NCI-H2107 treated with DMSO at 0.1 percent for 48 hours (cell line): ENCODE measurements at regions not wholly inside any gene's neighbourhood (a gene's known extent, or its start where the extent isn't known, plus 50 kb on each side); places are given as distances from the start of the nearest gene placed in this dataset.
"Not testable (repeated sequence)": the region's sequence is repeated elsewhere in the genome, so short reads cannot be mapped to it uniquely, and the experiment has no call there.

ENCODE experiments used
- DNase-seq: peaks from one replicate; lab custom pipeline; 2025; ENCODE audit not compliant: unreplicated experiment; lab: John Stamatoyannopoulos, UW

GRCh38 chrX:18010253-18010652, 149.2 kb upstream of the RAI2 start:
- DNase-seq, result no peak

GRCh38 chrX:18003876-18004275, 142.8 kb upstream of the RAI2 start:
- DNase-seq, result no peak

GRCh38 chrX:18002791-18003190, 141.7 kb upstream of the RAI2 start:
- no peak for DNase-seq

GRCh38 chrX:17994429-17994828, 133.3 kb upstream of the RAI2 start:
- no peak for DNase-seq

GRCh38 chrX:17993062-17993461, 132.0 kb upstream of the RAI2 start:
- DNase-seq, result no peak

- DNase-seq, result no peak
Measured at GRCh38 chrX:17990532-17990931, 129.4 kb upstream of the RAI2 start.

GRCh38 chrX:17987783-17988182, 126.7 kb upstream of the RAI2 start:
- peak; percentile 9 for DNase-seq

GRCh38 chrX:17986977-17987376, 125.9 kb upstream of the RAI2 start:
- DNase-seq, result no peak

- DNase-seq, result no peak
Measured at GRCh38 chrX:17986440-17986839, 125.3 kb upstream of the RAI2 start.

- peak; percentile 39 for DNase-seq
Measured at GRCh38 chrX:17984415-17984814, 123.3 kb upstream of the RAI2 start.

- DNase-seq, result no peak
Measured at GRCh38 chrX:17983389-17983788, 122.3 kb upstream of the RAI2 start.

- peak; percentile 33 for DNase-seq
Measured at GRCh38 chrX:17977696-17978095, 116.6 kb upstream of the RAI2 start.

GRCh38 chrX:17976955-17977354, 115.9 kb upstream of the RAI2 start:
- no peak for DNase-seq

- not testable (repeated sequence) for DNase-seq
Measured at GRCh38 chrX:17975349-17975748, 114.3 kb upstream of the RAI2 start.

- DNase-seq, result peak; percentile 94
Measured at GRCh38 chrX:17968367-17968766, 107.3 kb upstream of the RAI2 start.

GRCh38 chrX:17967888-17968287, 106.8 kb upstream of the RAI2 start:
- DNase-seq, result peak; percentile 94

- no peak for DNase-seq
Measured at GRCh38 chrX:17964871-17965270, 103.8 kb upstream of the RAI2 start.

- no peak for DNase-seq
Measured at GRCh38 chrX:17960891-17961290, 99.8 kb upstream of the RAI2 start.

GRCh38 chrX:17944833-17945497, 83.9 kb upstream of the RAI2 start:
- peak; percentile 8 for DNase-seq

- not testable (repeated sequence) for DNase-seq
Measured at GRCh38 chrX:17941171-17941570, 80.1 kb upstream of the RAI2 start.

GRCh38 chrX:17939724-17940123, 78.6 kb upstream of the RAI2 start:
- peak; percentile 82 for DNase-seq

- no peak for DNase-seq
Measured at GRCh38 chrX:17933856-17934255, 72.8 kb upstream of the RAI2 start.

GRCh38 chrX:17932781-17933180, 71.7 kb upstream of the RAI2 start:
- DNase-seq, result no peak
